HG03196 (cell line): ENCODE measurements at regions not wholly inside any gene's neighbourhood (a gene's known extent, or its start where the extent isn't known, plus 50 kb on each side); places are given as distances from the start of the nearest gene placed in this dataset.
"Not testable (repeated sequence)": the region's sequence is repeated elsewhere in the genome, so short reads cannot be mapped to it uniquely, and the experiment has no call there.

Experiments used
- ATAC-seq: cut with Tn5 transposase; IDR thresholded peaks from one replicate; pipeline ENCODE4 v1.9.1; 2021; ENCODE audit not compliant: unreplicated experiment

GRCh38 chr2:226180281-226180884, 619.2 kb downstream of the IRS1 start:
- no peak for ATAC-seq

GRCh38 chr2:226179010-226179409, 620.6 kb downstream of the IRS1 start:
- no peak for ATAC-seq

GRCh38 chr2:226176283-226176984, 623.2 kb downstream of the IRS1 start:
- ATAC-seq: no peak

- ATAC-seq: no peak
Measured at GRCh38 chr2:226174390-226174789, 625.2 kb downstream of the IRS1 start.

- no peak for ATAC-seq
Measured at GRCh38 chr2:226172939-226173338, 626.7 kb downstream of the IRS1 start.

- no peak for ATAC-seq
Measured at GRCh38 chr2:226172309-226172708, 627.3 kb downstream of the IRS1 start.

GRCh38 chr2:226169751-226170581, 629.7 kb downstream of the IRS1 start:
- ATAC-seq: no peak

- no peak for ATAC-seq
Measured at GRCh38 chr2:226168496-226169160, 631.0 kb downstream of the IRS1 start.

GRCh38 chr2:226164512-226164911, 635.1 kb downstream of the IRS1 start:
- no peak for ATAC-seq

- not testable (repeated sequence) for ATAC-seq
Measured at GRCh38 chr2:226160617-226161016, 639.0 kb downstream of the IRS1 start.

GRCh38 chr2:226159875-226160479, 639.6 kb downstream of the IRS1 start:
- ATAC-seq: no peak

- ATAC-seq: no peak
Measured at GRCh38 chr2:226158940-226159339, 640.7 kb downstream of the IRS1 start.

GRCh38 chr2:226158229-226158628, 641.4 kb downstream of the IRS1 start:
- no peak for ATAC-seq

- ATAC-seq: no peak
Measured at GRCh38 chr2:226155093-226155875, 644.3 kb downstream of the IRS1 start.

GRCh38 chr2:226154610-226155009, 645.0 kb downstream of the IRS1 start:
- ATAC-seq: no peak

GRCh38 chr2:226153553-226153952, 646.1 kb downstream of the IRS1 start:
- ATAC-seq: no peak

- ATAC-seq: no peak
Measured at GRCh38 chr2:226151157-226151556, 648.5 kb downstream of the IRS1 start.

GRCh38 chr2:226143091-226143490, 656.5 kb downstream of the IRS1 start:
- no peak for ATAC-seq

- ATAC-seq: no peak
Measured at GRCh38 chr2:226142463-226142862, 657.2 kb downstream of the IRS1 start.

- ATAC-seq: no peak
Measured at GRCh38 chr2:226140594-226140993, 659.0 kb downstream of the IRS1 start.
